Right lobe of liver (tissue), 4 donors: ENCODE measurements at regions not wholly inside any gene's neighbourhood (a gene's known extent, or its start where the extent isn't known, plus 50 kb on each side); places are given as distances from the start of the nearest gene placed in this dataset.

ENCODE experiments used
- POLR2A ChIP-seq: fragments of 450-650 bp; IDR thresholded peaks from one replicate; pipeline ENCODE4 v1.6.1; 2017; ENCODE audit warnings: antibody characterized with exemption, mild to moderate bottlenecking
- TF ChIP-seq, protein P1 (sequence below), 4 donors: fragments of 200-600 bp in 3 of 4; fragments of 450-650 bp in 1 of 4; IDR thresholded peaks; one replicate each; pipeline versions ENCODE4 v1.5.1 to v1.8.0; 2016 to 2022; ENCODE audit warnings: antibody characterized with exemption in 4 of 4, mild to moderate bottlenecking in 2 of 4
- donor health status: DM: no; HTN: no; CAD: no.
- donor health status: DM: no; HTN: no; CAD: no.
- donor health status: DM: no; HTN: yes; CAD: no.

DNA sequence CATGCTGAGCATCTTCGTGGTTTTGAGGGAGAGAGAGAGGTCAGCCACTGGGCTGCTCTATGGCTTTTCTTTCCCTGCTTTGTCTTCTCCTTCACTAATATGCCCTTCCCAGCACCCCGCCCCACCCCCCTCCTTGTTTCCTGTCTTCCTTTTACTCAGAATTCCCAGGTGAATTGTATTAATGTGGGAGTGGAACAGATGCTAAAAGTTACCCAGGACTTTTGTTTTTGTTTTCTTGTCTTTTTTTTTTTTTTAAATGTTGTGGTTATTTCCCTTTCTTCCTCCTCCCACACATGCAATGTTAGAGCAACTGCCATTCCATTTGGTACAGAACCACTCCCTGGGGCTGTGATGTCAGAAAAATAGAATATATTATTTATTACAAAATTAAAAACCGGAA, 442.7 kb upstream of the CD180 start:
- TF ChIP-seq, protein P1, sequence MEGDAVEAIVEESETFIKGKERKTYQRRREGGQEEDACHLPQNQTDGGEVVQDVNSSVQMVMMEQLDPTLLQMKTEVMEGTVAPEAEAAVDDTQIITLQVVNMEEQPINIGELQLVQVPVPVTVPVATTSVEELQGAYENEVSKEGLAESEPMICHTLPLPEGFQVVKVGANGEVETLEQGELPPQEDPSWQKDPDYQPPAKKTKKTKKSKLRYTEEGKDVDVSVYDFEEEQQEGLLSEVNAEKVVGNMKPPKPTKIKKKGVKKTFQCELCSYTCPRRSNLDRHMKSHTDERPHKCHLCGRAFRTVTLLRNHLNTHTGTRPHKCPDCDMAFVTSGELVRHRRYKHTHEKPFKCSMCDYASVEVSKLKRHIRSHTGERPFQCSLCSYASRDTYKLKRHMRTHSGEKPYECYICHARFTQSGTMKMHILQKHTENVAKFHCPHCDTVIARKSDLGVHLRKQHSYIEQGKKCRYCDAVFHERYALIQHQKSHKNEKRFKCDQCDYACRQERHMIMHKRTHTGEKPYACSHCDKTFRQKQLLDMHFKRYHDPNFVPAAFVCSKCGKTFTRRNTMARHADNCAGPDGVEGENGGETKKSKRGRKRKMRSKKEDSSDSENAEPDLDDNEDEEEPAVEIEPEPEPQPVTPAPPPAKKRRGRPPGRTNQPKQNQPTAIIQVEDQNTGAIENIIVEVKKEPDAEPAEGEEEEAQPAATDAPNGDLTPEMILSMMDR (IDR thresholded peaks at IDR 0.05): no peak
- TF ChIP-seq POLR2A: no peak
